Sigmoid colon (tissue), 6 donors: ENCODE measurements at regions not wholly inside any gene's neighbourhood (a gene's known extent, or its start where the extent isn't known, plus 50 kb on each side); places are given as distances from the start of the nearest gene placed in this dataset.

Experiments used
- DNase-seq: peaks from one replicate; pipeline ENCODE4 v3.0.0-alpha.2; 2019
- H3K27ac ChIP-seq, 4 donors: fragments of 200-600 bp; sonication (generic); one replicate each; pipeline ENCODE4 v1.5.1; 2016 to 2019; ENCODE audit warnings: mild to moderate bottlenecking in 1 of 4
- H3K27me3 ChIP-seq, 3 donors: fragments of 200-600 bp; sonication (generic); one replicate each; pipeline ENCODE4 v1.5.1; 2019; ENCODE audit warnings: mild to moderate bottlenecking in 1 of 3
- H3K36me3 ChIP-seq, 4 donors: fragments of 200-600 bp; sonication (generic); one replicate each; pipeline ENCODE4 v1.5.1; 2016 to 2019
- H3K4me1 ChIP-seq, 4 donors: fragments of 200-600 bp; sonication (generic); one replicate each; pipeline ENCODE4 v1.5.1; 2017 to 2019
- H3K4me3 ChIP-seq, 4 donors: fragments of 200-600 bp; sonication (generic); one replicate each; pipeline ENCODE4 v1.5.1; 2017 to 2019; ENCODE audit warnings: mild to moderate bottlenecking in 2 of 4, moderate library complexity in 1 of 4
- H3K9me3 ChIP-seq, 4 donors: fragments of 200-600 bp in 3 of 4; sonication (generic) in 3 of 4; one replicate each; pipeline versions ENCODE4 v1.5.1 to v1.6.1; 2013 to 2019
- EP300 ChIP-seq, 4 donors: sonication (generic); formaldehyde crosslinking; IDR thresholded peaks; one replicate each; pipeline ENCODE4 v1.6.1; 2017; ENCODE audit warnings: antibody characterized with exemption in 4 of 4
- POLR2A ChIP-seq, 2 donors: fragments of 450-650 bp; IDR thresholded peaks; one replicate each; pipeline ENCODE4 v1.6.1; 2016; ENCODE audit warnings: antibody characterized with exemption in 2 of 2, mild to moderate bottlenecking in 2 of 2, moderate library complexity in 2 of 2
- POLR2AphosphoS5 ChIP-seq, 4 donors: sonication (generic); formaldehyde crosslinking; IDR thresholded peaks; one replicate each; pipeline ENCODE4 v1.6.1; 2017; ENCODE audit warnings: antibody characterized with exemption in 4 of 4
- WGBS, 2 donors: extraction: QIAGEN DNeasy Blood & Tissue Kit; methylation state at CpG; one replicate each; pipeline ENCODE4 v1.1.7; 2013; 5-methylcytosine and 5-hydroxymethylcytosine counted together
- intact Hi-C: fragments of 100-400 bp; cut with DNase I; formaldehyde crosslinking; loops from one replicate; pipeline ENCODE4 v1.15.1; 2023
- TF ChIP-seq, protein P1 (sequence below), 4 experiments: fragments of 450-650 bp in 3 of 4; fragments of 200-600 bp in 1 of 4; IDR thresholded peaks; one replicate each; pipeline ENCODE4 v1.5.1; 2016 to 2019; ENCODE audit warnings: antibody characterized with exemption in 4 of 4, mild to moderate bottlenecking in 3 of 4, moderate library complexity in 2 of 4
- donor health status: healthy with polysubstance abuse.
- donor health status: healthy.

- 85 to 89% methylated on average over 3 of the region's 3 CpGs for WGBS, 2 donors
- no peaks in the 10 kb centered on the region for H3K36me3 ChIP-seq
- intact Hi-C loops, result no loop called here
- no peaks in the 10 kb centered on the region for H3K9me3 ChIP-seq
- H3K4me3 ChIP-seq, result no peak overlapping the region
- no peak overlapping the region for H3K27ac ChIP-seq
- no peak for TF ChIP-seq POLR2AphosphoS5 (IDR thresholded peaks at IDR 0.05)
- TF ChIP-seq, protein P1, sequence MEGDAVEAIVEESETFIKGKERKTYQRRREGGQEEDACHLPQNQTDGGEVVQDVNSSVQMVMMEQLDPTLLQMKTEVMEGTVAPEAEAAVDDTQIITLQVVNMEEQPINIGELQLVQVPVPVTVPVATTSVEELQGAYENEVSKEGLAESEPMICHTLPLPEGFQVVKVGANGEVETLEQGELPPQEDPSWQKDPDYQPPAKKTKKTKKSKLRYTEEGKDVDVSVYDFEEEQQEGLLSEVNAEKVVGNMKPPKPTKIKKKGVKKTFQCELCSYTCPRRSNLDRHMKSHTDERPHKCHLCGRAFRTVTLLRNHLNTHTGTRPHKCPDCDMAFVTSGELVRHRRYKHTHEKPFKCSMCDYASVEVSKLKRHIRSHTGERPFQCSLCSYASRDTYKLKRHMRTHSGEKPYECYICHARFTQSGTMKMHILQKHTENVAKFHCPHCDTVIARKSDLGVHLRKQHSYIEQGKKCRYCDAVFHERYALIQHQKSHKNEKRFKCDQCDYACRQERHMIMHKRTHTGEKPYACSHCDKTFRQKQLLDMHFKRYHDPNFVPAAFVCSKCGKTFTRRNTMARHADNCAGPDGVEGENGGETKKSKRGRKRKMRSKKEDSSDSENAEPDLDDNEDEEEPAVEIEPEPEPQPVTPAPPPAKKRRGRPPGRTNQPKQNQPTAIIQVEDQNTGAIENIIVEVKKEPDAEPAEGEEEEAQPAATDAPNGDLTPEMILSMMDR (IDR thresholded peaks at IDR 0.05), result no peak
- no peak for TF ChIP-seq POLR2A (IDR thresholded peaks at IDR 0.05)
- TF ChIP-seq EP300 (IDR thresholded peaks at IDR 0.05), result no peak
- no peaks in the 10 kb centered on the region for H3K4me1 ChIP-seq
- H3K27me3 ChIP-seq, result no peaks in the 10 kb centered on the region
- DNase-seq, result no peak
Observed at GRCh38 chr3:101963902-101964362, 114.6 kb downstream of the NFKBIZ start.

DNA sequence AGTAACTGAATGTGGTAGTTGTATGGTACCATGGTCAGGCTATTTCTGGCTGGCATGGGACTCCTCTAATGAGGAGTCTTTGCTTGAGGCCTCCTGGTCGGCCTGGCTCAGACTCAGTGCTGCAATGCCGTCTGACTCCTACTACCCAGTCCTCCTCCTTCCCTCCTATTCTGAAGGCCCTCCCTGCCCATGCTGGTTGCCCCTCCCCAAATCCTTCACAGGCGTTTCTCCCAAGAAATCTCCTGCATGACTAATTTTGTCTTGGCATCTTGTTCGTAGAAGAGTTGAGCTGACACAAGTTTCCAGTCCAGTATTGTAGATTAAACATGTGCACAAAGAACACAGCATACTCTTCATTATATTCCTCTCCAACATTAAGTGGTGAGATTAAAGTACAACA is 115.5 kb downstream of the NFKBIZ start:
- Histone ChIP-seq H3K4me3 (no peak overlapping the region), H3K27ac (no peak overlapping the region), H3K36me3 (no peaks in the 10 kb centered on the region), H3K27me3 (no peaks in the 10 kb centered on the region), H3K4me1 (no peaks in the 10 kb centered on the region), H3K9me3 (no peaks in the 10 kb centered on the region)
- WGBS, 2 donors, result 86 to 90% methylated on average over 4 of the region's 4 CpGs
- no peak for DNase-seq
- intact Hi-C loops, result no loop called here
- TF ChIP-seq, protein P1 (IDR thresholded peaks at IDR 0.05), result no peak
- TF ChIP-seq POLR2A (IDR thresholded peaks at IDR 0.05), result no peak
- TF ChIP-seq POLR2AphosphoS5 (IDR thresholded peaks at IDR 0.05), result no peak
- no peak for TF ChIP-seq EP300 (IDR thresholded peaks at IDR 0.05)

- Histone ChIP-seq H3K4me1 (no peaks in the 10 kb centered on the region), H3K36me3 (no peaks in the 10 kb centered on the region), H3K9me3 (no peaks in the 10 kb centered on the region), H3K27ac (no peak overlapping the region), H3K4me3 (no peak overlapping the region), H3K27me3 (no peaks in the 10 kb centered on the region)
- intact Hi-C loops, result no loop called here
- 46 to 64% methylated on average over 1 of the region's 1 CpG for WGBS, 2 donors
- TF ChIP-seq, protein P1 (IDR thresholded peaks at IDR 0.05), result no peak
- TF ChIP-seq POLR2AphosphoS5 (IDR thresholded peaks at IDR 0.05), result no peak
- no peak for TF ChIP-seq POLR2A (IDR thresholded peaks at IDR 0.05)
- no peak for TF ChIP-seq EP300 (IDR thresholded peaks at IDR 0.05)
- DNase-seq, result no peak
Observed at GRCh38 chr3:101966226-101966625, 116.9 kb downstream of the NFKBIZ start.

GRCh38 chr3:101970212-101970611 is 120.9 kb downstream of the NFKBIZ start:
- intact Hi-C loops, result no loop called here
- Histone ChIP-seq H3K27ac (no peak overlapping the region), H3K4me3 (no peak overlapping the region), H3K27me3 (no peaks in the 10 kb centered on the region), H3K36me3 (no peaks in the 10 kb centered on the region), H3K9me3 (no peaks in the 10 kb centered on the region), H3K4me1 (no peaks in the 10 kb centered on the region)
- no peak for TF ChIP-seq EP300 (IDR thresholded peaks at IDR 0.05)
- TF ChIP-seq, protein P1 (IDR thresholded peaks at IDR 0.05), result no peak
- no peak for TF ChIP-seq POLR2AphosphoS5 (IDR thresholded peaks at IDR 0.05)
- TF ChIP-seq POLR2A (IDR thresholded peaks at IDR 0.05), result no peak
- DNase-seq, result no peak
- 96% methylated on average over 4 of the region's 4 CpGs for WGBS, 2 donors

- intact Hi-C loops, result no loop called here
- Histone ChIP-seq H3K27ac (no peak overlapping the region), H3K4me1 (no peaks in the 10 kb centered on the region), H3K36me3 (no peaks in the 10 kb centered on the region), H3K27me3 (no peaks in the 10 kb centered on the region), H3K4me3 (no peak overlapping the region), H3K9me3 (no peaks in the 10 kb centered on the region)
- no peak for DNase-seq
- WGBS, 2 donors, result 95% methylated on average over 6 of the region's 6 CpGs
- no peak for TF ChIP-seq POLR2AphosphoS5 (IDR thresholded peaks at IDR 0.05)
- TF ChIP-seq, protein P1 (IDR thresholded peaks at IDR 0.05), result no peak
Observed at GRCh38 chr3:101970905-101971304, 121.6 kb downstream of the NFKBIZ start.
